Stimulated activated CD8-positive, alpha-beta memory T cell treated with anti-CD3 and anti-CD28 coated beads, Interleukin-12 subunit alpha, Interleukin-12 subunit beta, amount 100 ng/mL, for 24 hours (primary cell): ENCODE measurements at regions not wholly inside any gene's neighbourhood (a gene's known extent, or its start where the extent isn't known, plus 50 kb on each side); places are given as distances from the start of the nearest gene placed in this dataset.
A peak's percentile ranks its signal among the peaks of the same experiment; 100 is the strongest.
"Not testable (repeated sequence)": the region's sequence is repeated elsewhere in the genome, so short reads cannot be mapped to it uniquely, and the experiment has no call there.

Source experiments
- DNase-seq: peaks from one replicate; pipeline ENCODE4 v3.0.0-alpha.2; 2020; ENCODE audit errors: extremely low read depth

DNA sequence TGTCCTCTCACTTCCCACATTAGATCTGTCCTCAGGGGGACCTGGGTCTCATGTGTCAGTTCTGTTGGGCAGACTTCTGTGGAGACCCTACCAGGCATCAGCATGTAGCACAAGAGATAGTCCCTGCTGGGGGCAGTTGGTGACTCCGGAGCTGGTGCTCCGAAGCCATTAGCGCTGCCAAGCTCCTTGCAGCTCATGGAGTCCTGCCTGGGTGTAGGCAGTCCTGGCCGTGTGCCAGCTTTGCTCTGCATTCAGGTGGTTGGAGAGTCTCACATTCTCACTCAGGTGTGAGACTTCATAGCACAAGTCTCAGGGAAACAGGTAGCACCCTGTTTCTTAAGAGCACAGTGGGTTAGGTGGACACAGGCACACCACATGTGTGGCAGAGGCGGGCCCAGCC, 202.3 kb downstream of the LIPI start:
- not testable (repeated sequence) for DNase-seq

- DNase-seq, result not testable (repeated sequence)
These were observed 202.7 kb downstream of the LIPI start for GRCh38 chr21:14008006-14008405.

DNA sequence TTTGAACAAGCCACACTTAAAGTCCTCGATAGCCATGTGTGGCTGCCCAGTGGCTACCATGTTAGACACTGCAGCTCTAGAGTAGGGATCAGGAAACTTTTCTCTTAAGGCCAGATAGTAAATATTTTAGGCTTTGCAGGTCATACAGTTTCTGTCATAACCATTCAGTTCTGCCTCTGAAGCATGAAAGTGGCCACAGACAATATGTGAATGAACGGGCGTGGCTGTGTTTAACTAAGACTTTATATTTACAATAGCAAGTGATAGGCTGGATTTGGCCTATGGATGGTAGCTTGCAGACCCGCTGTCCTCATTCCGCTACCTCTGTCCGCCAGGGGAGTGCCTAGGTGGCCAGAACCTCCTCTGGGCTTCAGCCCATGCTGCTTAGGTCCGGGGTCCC, 204.6 kb downstream of the LIPI start:
- DNase-seq, result not testable (repeated sequence)

- not testable (repeated sequence) for DNase-seq
These were observed 223.5 kb downstream of the LIPI start for GRCh38 chr21:13986996-13987958.

GRCh38 chr21:13985865-13986863, 224.6 kb downstream of the LIPI start:
- DNase-seq, result not testable (repeated sequence)

- not testable (repeated sequence) for DNase-seq
These were observed 225.5 kb downstream of the LIPI start for GRCh38 chr21:13985137-13985864.

DNA sequence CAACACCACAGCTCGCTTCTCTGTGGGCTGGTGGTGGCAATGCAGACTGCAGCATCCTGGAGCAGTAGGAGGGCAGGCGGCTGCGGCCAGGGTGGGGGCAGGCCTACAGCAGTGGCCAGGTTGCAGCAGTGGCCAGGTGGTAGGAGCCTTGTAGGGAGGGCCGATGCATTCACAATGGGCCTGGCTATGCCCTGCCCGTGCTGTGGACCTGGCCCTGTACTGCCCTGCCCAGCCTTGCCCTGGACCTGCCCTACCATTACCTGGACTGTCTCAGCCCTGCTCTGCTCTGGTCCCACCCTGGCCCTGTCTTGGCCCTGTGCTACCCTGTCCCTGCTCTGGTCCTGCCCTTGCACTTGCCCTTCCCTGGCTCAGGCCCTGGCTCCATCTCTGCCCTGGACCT, 226.0 kb downstream of the LIPI start:
- DNase-seq, result not testable (repeated sequence)

- not testable (repeated sequence) for DNase-seq
These were observed 229.3 kb downstream of the LIPI start for GRCh38 chr21:13981176-13982087.

GRCh38 chr21:13980115-13980662, 230.6 kb downstream of the LIPI start:
- peak; percentile 19 for DNase-seq

- not testable (repeated sequence) for DNase-seq
These were observed 231.1 kb downstream of the LIPI start for GRCh38 chr21:13979608-13980007.

- DNase-seq, result not testable (repeated sequence)
These were observed 236.2 kb downstream of the LIPI start for GRCh38 chr21:13974582-13974981.

DNA sequence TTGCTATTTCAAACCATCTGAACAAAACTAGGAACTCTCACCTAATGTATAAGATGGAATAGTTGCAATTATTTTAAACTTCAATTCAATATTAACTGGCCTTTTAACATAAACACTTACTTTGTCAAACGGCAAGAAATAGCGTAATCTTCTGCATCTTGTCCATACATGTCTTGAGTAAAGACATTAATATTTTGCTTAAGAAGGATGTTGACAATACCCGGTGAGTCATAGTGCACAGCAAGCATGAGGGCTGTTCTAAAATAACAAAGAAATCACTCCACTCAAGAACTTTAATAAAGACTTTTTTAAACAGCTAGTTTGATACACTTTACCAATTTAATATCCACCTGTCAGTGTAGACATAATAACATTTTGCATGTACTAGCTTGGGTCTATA, 240.9 kb downstream of the LIPI start:
- not testable (repeated sequence) for DNase-seq

GRCh38 chr21:13969002-13969401, 241.8 kb downstream of the LIPI start:
- not testable (repeated sequence) for DNase-seq

- DNase-seq, result not testable (repeated sequence)
These were observed 247.5 kb downstream of the LIPI start for GRCh38 chr21:13963259-13963658.

- DNase-seq, result no peak
These were observed 273.5 kb downstream of the LIPI start for GRCh38 chr21:13937236-13937635.

DNA sequence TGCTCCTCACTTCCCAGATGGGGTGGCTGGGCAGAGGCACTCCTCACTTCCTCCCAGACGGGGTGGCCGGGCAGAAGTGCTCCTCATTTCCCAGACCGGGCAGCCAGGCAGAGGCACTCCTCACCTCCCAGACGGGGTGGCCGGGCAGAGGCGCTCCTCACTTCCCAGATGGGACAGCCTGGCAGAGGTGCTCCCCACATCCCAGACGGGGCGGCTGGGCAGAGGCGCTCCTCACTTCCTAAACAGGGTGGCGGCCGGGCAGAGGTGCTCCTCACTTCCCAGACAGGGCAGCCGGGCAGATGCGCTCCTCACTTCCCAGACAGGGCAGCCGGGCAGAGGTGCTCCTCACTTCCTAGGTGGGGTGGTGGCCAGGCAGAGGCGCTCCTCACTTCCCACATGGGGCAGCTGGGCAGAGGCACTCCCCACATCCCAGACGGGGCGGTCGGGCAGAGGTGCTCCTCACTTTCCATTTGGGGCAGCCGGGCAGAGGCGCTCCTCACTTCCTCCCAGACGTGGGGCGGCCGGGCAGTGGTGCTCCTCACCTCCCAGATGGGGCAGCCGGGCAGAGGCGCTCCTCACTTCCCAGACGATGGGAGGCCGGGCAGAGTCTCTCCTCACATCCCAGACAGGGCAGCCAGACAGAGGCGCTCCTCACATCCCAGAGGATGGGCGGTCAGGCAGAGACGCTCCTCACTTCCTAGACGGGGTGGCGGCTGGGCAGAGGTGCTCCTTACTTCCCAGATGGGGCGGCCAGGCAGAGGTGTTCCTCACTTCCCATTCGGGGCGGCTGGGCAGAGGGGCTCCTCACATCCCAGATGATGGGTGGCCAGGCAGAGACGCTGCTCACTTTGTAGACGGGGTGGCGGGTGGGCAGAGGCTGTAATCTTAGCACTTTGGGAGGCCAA, 274.5 kb downstream of the LIPI start:
- DNase-seq, result not testable (repeated sequence)

DNA sequence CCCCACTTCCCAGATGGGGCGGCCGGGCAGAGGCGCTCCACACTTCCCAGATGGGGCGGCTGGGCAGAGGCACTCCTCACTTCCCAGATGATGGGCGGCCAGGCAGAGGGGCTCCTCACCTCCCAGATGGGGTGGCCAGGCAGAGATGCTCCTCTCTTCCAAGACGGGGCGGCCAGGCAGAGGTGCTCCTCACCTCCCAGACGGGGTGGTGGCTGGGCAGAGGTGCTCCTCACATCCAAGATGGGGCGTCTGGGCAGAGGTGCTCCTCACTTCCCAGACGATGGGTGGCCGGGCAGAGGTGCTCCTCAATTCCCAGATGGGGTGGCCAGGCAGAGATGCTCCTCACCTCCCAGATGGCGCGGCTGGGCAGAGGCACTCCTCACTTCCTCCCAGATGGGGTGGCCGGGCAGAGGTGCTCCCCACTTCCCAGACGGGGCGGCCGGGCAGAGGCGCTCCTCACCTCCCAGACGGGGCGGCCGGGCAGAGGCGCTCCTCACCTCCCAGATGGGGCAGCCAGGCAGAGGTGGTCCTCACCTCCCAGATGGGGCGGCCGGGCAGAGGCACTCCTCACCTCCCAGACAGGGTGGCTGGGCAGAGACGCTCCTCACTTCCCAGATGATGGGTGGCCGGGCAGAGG, 275.2 kb downstream of the LIPI start:
- DNase-seq, result not testable (repeated sequence)

GRCh38 chr21:13934887-13935342, 275.8 kb downstream of the LIPI start:
- not testable (repeated sequence) for DNase-seq
